ENCODE measurements at regions not wholly inside any gene's neighbourhood (a gene's known extent, or its start where the extent isn't known, plus 50 kb on each side); places are given as distances from the start of the nearest gene placed in this dataset.

DNA sequence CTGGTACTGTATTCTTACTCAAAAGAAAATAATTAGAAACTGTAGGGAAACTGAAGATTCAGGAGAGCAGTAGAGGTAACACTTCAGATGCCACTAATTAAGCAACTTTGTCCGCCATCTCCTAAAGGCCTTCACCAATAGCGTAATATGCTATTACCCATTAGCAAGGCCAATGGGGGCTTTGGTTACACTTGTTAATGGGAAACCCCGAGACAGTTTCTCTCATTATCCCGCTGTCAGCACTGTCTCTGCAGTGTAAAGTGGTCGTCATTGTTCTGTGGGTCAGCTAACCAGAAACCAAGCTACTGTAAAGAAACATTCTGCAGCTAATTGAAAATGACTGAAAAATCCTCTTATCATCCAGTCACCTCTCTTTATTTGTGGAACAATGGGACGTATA, 468.0 kb upstream of the POU3F2 start:
- no peak for TF ChIP-seq POLR2A (IDR thresholded peaks at IDR 0.05; ENCODE audit: control extremely low read depth in 1 of 2, low read depth in 2 of 2, low read length in 2 of 2)
- TF ChIP-seq, protein P1, sequence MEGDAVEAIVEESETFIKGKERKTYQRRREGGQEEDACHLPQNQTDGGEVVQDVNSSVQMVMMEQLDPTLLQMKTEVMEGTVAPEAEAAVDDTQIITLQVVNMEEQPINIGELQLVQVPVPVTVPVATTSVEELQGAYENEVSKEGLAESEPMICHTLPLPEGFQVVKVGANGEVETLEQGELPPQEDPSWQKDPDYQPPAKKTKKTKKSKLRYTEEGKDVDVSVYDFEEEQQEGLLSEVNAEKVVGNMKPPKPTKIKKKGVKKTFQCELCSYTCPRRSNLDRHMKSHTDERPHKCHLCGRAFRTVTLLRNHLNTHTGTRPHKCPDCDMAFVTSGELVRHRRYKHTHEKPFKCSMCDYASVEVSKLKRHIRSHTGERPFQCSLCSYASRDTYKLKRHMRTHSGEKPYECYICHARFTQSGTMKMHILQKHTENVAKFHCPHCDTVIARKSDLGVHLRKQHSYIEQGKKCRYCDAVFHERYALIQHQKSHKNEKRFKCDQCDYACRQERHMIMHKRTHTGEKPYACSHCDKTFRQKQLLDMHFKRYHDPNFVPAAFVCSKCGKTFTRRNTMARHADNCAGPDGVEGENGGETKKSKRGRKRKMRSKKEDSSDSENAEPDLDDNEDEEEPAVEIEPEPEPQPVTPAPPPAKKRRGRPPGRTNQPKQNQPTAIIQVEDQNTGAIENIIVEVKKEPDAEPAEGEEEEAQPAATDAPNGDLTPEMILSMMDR (IDR thresholded peaks at IDR 0.05; ENCODE audit: control extremely low read depth in 1 of 3, insufficient read depth in 1 of 3, low read depth in 1 of 3, low read length in 3 of 3), result no peak
